ENCODE measurements at regions not wholly inside any gene's neighbourhood (a gene's known extent, or its start where the extent isn't known, plus 50 kb on each side); places are given as distances from the start of the nearest gene placed in this dataset.

GRCh38 chr7:10593080-10593479 lies 380.6 kb upstream of the PHF14 start:
- TF ChIP-seq, protein P1, sequence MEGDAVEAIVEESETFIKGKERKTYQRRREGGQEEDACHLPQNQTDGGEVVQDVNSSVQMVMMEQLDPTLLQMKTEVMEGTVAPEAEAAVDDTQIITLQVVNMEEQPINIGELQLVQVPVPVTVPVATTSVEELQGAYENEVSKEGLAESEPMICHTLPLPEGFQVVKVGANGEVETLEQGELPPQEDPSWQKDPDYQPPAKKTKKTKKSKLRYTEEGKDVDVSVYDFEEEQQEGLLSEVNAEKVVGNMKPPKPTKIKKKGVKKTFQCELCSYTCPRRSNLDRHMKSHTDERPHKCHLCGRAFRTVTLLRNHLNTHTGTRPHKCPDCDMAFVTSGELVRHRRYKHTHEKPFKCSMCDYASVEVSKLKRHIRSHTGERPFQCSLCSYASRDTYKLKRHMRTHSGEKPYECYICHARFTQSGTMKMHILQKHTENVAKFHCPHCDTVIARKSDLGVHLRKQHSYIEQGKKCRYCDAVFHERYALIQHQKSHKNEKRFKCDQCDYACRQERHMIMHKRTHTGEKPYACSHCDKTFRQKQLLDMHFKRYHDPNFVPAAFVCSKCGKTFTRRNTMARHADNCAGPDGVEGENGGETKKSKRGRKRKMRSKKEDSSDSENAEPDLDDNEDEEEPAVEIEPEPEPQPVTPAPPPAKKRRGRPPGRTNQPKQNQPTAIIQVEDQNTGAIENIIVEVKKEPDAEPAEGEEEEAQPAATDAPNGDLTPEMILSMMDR (IDR thresholded peaks at IDR 0.05; ENCODE audit: low read length): no peak
- TF ChIP-seq EZH2phosphoT487 (IDR thresholded peaks at IDR 0.05; ENCODE audit: low read length) (no peak), EZH2 (optimal IDR thresholded peaks at IDR 0.05; ENCODE audit: low read depth, low read length) (no peak)

Measured in MM.1S (cell line).